ENCODE measurements at regions not wholly inside any gene's neighbourhood (a gene's known extent, or its start where the extent isn't known, plus 50 kb on each side); places are given as distances from the start of the nearest gene placed in this dataset.

DNA sequence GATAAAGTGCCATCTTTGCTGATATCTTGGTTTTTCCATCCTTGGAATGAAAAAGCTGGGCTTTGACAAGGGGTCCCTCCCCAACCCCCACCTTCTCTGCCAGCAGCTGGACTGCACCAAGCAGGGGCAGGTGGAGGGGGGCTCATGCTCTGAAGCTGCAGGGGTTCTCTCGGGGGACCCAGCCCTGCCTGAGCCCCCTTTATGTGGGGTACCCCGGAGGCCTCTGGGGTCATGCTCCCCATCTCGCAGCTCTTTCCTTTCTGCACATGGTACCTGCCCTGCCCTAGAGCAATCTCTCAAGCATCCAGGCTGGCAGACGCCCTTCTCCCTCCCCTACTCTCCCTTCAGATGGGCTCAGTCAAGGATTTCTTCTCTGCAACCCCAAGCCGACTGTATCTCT is 146.7 kb upstream of the PTPN1 start:
- no peak for DNase-seq

GRCh38 chr20:50364542-50364941 is 145.6 kb upstream of the PTPN1 start:
- DNase-seq, result no peak

- peak; percentile 94 for DNase-seq
Observed at GRCh38 chr20:50366270-50367103, 143.7 kb upstream of the PTPN1 start.

DNA sequence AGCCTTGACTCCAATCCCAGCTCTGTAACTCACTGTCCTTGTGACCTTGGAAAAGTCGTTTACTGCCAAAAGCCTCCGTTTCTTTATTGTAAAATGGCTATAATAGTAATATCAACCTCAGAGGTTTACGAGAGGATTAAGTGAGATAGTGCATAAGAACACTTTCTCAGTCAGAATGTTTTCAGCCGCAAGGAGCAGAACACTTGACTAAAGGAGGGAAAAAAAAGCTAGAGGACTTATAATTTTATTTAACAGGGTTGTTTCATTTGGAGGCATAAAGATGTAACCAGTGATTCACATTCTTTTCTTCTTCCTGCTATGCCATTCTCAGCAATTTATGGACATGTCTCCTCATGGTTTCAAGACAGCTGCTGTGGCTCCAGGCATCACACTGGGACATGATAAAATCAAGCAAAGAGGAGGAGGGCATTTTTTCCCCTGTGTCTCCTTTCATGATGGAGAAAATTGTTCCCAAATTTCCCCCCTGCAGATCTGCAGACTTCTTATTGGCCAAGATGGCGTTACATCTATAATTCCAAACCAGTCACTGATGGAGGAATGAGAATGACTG is 143.0 kb upstream of the PTPN1 start:
- no peak for DNase-seq

DNA sequence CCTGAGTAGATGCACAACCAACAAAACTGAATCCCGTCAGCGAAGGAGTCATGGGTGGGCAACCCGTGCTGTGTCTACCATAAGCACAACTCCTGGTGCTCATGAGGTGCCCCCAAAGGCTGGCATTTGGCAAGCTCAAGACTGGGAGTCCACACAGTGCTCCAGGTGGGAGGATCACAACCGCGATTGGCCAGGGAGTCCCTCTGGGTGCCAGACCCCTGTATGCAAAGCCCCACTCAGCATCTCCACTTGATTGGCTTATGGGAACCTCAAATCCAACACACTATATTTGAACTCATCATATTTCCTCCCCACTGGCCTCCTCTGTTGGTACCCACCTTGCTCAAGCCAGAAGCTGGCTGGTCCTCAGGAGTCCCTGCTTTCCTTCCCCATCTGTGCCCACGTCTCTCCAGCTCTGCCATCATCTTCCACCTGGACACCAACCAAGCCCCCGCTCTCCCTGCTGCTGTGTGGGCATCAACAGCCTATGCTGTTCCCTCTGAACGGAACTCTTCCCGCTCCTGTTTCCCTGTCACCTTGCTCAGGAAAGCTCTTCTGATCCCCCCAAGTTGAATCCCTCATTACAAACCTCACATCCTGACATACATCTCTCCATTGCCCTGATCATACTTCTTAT is 142.3 kb upstream of the PTPN1 start:
- DNase-seq, result no peak

- DNase-seq, result no peak
Observed at GRCh38 chr20:50368386-50368785, 141.8 kb upstream of the PTPN1 start.

DNA sequence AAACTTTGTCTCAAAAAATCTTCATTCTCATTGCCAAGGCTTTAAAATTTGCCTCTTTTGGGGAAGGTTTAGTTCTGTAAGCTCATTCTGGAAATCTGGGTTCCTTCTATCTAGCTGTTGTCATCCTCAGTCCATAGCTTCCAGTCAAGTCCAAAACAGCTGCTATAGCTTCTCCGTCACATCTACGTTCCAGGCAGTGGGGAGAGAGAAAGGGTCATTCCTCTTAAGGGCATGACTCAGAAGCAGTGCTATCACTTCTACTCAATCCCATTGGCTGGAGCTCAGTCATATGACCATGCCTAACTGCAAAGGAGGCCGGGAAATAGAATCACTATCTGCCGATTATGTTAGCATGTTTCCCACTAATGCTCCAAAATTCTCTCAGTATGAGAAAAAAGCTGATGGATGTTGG is 141.4 kb upstream of the PTPN1 start:
- no peak for DNase-seq

DNA sequence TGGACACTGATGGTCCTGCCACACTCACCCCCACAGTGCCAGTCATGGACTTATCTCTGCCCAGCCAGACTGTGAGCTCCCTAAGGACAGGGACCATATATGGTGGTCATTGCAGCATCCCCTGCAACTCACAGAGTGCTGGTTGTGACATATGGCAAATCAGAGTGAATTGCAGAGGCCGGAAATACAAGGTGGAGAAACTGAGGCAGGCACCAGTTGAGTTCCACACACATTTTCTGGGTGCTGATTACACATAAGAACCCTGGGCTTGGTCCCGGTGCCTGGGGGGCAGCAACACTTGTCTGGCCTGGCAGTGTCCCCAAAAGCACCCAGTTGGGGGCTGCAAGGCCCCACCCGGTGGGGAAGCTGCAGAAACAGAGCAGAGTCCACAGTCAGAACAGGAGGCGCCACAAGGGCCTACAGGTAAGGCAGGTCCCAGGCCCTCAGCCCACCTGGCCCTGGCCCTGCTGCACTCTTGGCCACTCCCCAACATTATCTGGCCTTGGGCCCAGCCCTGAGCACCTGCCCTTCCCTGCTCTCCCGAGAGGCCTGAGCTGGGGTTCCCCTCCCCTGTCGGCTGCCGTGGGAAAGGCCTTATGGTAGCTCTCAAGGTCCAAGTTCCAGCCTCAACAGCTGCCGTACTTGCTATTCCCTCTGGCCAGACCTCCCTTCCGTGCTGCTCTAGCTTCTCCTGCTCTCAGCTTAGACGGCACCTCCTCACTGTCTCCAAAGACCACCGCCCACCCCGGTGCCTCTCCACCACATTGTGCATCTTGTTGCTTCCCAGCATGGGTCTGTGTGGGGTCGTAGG is 140.8 kb upstream of the PTPN1 start:
- no peak for DNase-seq

- no peak for DNase-seq
Observed at GRCh38 chr20:50370036-50370566, 140.1 kb upstream of the PTPN1 start.

DNA sequence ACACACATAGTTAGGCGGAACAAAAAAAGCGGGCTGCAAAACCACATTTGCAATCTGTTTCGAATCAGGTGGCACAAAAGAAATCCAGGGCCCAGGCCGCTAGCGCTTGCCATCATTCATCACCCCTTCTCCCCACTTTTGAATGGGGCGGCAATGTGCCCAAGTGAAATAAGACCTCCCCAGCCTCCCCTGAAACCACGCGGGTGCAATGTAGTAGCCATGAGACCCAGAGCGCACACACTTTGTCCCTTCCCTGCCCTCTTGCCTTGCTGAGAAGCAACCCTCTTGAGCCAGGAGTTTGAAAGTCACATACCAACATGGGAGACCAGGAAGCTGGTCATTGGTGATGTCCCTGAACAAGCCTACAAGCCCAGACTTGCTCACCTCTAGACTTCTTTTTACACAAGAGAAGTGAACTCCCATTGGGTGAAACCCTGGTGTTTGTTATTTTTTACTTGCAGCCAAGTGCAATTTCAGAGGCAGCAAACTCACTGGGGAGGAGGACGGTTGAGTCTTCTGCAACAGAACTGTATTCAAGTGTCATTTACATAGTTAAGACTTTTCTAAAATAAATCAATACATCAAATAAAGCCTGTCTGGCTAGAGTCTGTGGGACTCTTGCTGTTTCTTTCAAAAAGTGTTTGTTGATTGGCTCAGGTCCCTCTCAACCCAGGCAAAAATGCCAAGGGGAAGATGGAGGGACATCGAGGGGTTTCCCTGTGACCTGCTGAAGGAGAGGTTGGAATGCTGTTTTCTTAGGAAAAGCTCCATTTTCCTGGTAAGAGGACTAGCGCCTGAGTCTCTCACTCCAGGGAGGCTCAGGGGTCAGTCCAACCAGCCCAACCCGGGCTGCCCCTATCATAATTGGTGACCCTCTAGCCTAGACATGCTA is 138.1 kb upstream of the PTPN1 start:
- DNase-seq, result no peak

DNA sequence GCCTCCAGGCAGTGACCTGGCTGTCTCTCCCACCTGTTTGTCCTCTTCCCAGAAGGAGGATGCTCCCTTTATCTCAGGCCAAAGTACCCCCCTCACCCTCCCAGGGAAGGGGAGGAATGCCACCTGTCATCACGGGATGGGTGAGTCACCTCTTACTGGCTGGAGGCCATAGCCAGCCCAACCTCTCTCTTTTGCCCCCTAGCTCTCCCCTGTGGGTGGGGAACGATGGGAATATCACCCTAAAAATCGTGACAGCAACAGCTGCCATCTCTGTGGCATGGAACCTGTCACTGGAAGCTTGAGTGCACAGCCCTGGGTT is 137.5 kb upstream of the PTPN1 start:
- no peak for DNase-seq

GRCh38 chr20:50373674-50374286 is 136.4 kb upstream of the PTPN1 start:
- no peak for DNase-seq

DNA sequence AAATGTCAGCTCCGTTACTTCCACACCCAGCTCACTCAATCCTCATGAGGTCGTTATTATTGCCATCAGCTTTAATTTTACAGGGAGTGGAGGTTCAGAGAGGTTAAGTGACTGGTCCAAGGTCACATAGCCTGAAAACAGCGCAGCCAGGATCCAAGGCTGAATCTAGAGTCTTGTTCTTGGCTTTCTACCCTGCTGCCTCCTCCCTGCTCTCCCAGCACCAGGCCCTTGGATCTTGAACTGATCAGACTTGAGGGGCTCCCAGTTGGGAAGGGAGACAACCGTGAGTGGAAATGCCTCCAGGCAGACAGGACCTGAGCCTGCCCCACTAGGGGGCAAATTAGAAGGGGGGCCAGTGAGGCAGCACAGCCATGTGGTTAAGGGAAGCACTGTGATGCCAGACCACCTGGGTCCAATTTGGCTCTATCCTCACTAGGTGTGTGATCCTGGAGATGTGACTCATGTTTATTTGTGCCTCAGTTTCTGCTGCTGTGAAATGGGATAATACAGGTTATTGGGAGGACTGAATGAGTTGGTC is 135.6 kb upstream of the PTPN1 start:
- no peak for DNase-seq

DNA sequence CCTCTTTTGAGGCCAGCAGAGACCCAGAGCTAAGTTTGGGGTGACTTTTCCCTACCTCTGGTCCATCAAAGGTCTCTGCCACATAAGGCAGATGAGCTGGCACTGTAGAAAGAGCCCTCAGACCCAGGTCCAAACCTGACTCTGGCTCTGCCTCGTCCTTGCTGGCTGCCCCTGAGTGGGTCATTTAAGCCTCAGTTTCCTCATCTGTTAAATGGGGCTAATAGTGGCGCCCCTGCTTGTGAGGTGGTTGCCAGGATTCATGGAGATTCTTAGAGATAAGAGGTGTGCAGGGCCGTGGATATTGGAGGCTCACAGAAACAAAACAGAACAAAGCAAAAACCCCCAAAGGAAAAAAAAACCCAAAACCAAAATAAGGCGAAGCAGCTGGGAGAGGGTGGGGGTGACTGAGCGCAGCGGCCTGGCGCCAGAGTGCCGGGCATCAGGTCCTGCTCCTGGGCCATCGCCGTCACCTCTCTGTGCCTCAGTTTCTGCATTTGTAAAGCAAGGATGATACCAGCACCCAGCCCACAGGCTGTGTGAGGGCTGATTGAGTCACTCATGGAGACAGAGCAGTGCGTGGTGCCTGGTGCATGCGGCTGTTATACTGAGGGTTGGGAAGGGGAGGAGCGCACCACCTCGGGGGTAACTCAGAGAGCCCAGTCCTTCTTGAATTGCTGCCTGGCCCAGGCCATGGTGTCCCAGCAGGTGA is 133.8 kb upstream of the PTPN1 start:
- DNase-seq, result no peak

- no peak for DNase-seq
Observed at GRCh38 chr20:50376888-50377459, 133.2 kb upstream of the PTPN1 start.

GRCh38 chr20:50378170-50379000 is 131.8 kb upstream of the PTPN1 start:
- no peak for DNase-seq

GRCh38 chr20:50379049-50379990 is 130.9 kb upstream of the PTPN1 start:
- no peak for DNase-seq

DNA sequence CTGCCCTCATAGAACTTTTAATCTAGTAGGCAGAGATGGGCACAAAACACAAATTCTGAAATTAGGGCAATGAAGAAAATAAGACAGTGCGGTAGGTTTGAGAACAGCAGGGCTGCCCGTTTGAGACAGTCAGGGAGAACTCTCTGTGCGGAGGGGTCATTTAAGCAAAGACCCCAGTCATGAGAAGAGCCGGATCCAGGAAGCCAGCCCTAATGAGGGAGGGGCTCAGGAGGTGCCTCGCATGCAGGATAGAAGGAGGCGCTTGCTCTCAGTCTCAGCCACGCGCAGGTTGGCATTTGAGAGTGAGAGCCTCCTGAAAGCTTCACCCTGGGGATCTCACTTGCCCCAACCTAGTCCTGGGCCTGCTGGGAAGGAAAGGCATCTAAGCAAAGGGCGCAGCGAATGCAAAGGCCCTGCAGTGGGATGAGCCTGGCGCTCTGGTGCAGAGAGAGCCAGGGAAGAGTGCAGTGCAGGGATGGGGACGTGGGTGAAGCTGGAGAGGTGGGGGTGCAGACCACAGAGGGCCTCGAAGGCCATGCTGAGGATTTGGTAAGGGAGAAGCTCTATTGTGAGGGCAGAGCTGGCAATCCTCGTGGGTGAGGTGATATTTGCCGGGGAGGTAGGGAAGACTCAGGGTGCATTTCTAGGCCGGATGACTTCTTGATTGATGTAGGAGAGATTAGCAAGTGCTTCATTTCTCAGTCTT is 130.0 kb upstream of the PTPN1 start:
- DNase-seq, result no peak

Data from NCI-H2081 treated with DMSO at 0.1 percent for 48 hours (cell line).